ENCODE measurements at regions not wholly inside any gene's neighbourhood (a gene's known extent, or its start where the extent isn't known, plus 50 kb on each side); places are given as distances from the start of the nearest gene placed in this dataset.

DNA sequence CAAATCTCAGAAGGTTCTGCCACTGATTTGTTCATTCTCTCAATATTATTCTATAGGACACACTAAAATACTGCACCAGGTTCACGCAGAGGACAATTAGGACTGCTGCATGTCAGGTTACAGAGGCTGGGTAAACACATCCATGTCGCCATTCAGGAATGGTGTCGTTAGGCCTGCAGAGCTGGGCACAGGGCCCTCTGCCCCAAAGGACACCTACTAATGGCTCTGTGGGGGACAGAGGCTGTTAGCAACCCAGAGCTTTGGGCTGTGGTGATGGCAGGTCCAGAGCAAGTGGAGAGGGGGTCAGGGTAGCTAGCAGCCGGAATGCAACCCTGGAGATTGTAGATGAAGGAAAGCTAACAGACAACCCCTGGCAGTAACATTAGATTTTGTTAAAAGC is 115.9 kb downstream of the TTC32 start:
- no peak for DNase-seq (ENCODE audit: low read depth in 4 of 4, low spot score in 3 of 4)

DNA sequence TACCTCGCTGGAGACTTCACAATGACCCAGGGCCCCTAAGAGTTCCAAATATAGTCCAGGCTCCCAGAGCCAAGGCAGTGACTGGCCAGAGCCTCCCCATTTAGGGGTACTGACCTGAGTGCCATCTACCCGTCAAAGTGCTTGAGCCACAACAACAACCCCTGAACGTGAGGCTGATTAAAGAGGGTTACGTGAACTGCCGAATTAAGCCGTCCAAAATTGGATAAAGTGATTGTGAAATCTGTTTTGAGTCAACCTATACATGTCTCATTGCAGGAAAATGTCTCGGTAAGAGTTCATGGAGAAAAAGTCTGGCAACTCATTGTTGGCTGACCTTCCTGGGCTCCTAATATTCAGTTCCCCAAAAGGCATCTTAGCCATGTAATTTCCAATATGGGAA is 116.3 kb downstream of the TTC32 start:
- DNase-seq (ENCODE audit: low read depth in 4 of 4, low spot score in 3 of 4): no peak

DNA sequence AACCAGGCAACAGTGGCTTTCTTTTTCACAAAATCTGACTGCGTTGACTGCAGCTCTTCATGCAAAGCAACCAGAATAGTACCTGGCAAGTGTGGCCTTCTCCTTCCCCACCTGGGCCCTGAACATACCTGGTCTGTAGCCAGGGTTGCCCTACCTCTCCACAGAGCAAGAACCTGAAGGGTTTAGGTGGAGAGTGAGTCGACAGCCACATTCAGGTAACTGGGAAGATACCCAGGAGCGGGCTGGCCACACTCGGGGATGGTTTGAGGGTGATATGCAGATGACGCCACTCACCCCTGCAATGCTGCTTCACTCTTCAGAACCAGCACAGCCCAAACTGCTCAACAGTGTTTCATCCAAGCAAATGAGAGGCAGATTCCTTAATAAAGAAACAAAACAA is 117.3 kb downstream of the TTC32 start:
- DNase-seq (ENCODE audit: low read depth in 4 of 4, low spot score in 3 of 4): no peak

DNA sequence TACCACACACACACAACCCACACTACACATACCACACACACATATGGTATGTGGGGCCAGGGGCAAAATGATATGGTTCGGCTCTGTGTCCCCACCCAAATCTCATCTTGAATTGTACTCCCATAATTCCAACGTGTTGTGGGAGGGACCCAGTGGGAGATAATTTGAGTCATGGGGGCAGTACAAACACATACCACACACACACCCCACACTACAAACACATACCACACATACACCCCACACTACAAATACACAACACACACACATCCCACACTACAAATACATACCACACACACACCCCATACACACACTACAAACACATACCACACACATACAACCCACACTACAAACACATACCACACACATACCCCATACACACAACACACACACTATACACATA is 117.8 kb downstream of the TTC32 start:
- DNase-seq (ENCODE audit: low read depth in 4 of 4, low spot score in 3 of 4): no peak

DNA sequence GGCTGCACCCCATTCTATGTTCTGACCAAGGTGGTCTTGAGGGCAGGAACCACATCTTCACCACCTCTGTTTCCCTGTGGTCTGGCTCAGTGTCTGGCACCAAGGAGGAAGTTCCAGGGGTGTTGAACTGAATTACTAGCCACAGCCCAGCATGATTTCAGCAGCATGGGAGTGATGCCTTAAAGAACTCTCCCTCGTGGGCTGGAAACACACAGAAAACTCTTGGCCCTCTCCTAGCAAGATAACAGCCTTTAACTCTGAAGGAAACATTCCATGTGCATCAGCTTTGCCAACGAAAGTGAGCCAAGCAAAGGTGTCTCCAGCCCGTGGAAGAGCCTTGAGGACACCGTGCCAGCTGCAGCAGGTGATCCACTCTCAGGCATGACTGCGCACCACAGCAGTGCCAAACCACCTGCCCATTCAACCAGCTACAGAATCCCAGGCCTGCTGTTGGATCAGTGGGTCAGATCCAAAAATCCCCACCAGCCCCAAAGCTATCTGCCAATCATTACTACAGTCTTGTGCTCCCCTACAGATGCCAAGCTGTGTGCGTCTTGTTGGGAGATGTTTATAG is 124.8 kb downstream of the TTC32 start:
- no peak for DNase-seq (ENCODE audit: low read depth in 4 of 4, low spot score in 3 of 4)

DNA sequence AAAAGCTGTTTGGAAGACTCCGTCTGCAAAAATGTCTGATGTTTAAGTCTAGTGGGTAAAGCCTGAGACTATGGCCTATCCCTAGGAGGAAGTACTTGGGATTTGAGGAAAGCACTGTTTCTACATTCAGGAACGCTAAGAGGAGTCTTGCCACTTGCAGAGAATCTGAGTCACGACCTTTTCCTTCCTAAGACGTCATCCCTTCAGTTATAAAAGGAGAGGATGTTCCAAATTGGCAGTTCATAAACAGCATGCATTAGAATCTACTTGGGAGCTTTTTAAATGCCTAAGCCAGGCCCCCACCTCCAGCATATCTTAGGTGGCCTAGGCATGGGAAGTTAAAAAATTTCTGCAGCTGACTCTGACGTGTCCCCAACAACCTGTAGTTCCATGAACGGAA is 125.9 kb downstream of the TTC32 start:
- DNase-seq (ENCODE audit: low read depth in 4 of 4, low spot score in 3 of 4): no peak

DNA sequence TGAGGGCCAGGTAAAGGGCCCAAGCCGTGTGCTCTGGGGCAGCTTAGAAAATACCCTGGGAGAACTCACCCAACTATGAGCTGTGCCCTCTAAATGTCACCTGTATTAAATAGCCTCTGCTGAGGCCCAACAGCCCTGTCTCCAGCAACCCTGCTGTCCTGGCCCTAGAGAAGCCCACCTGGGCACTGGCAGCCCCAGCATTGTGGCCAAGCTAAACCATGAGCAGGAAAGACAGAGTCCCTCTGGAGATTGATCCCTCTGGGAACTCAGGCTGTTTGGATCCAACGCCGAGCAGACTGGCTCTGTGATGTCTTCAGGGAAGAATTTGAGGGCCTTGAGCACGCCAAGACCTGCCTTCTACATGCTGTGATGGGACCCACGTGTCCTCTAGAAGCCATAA is 126.5 kb downstream of the TTC32 start:
- DNase-seq (ENCODE audit: low read depth in 4 of 4, low spot score in 3 of 4): no peak

DNA sequence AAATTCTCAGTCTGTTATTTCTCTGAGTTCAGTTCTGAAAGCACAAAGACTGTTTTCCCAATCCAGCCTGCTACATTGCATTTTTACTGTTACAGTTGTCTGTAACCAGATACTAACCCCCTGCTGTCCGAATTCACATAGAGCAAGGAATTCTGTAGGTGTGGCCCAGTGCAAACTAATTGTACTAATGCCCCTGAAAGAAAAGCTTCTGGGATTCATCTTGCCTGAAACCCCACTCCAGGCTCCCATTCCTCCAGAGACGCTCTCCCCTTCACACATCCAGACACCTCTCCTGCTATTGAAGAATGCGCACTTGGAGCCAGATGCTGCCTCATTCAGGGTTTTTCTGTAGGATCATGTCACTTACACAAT is 127.0 kb downstream of the TTC32 start:
- no peak for DNase-seq (ENCODE audit: low read depth in 4 of 4, low spot score in 3 of 4)

DNA sequence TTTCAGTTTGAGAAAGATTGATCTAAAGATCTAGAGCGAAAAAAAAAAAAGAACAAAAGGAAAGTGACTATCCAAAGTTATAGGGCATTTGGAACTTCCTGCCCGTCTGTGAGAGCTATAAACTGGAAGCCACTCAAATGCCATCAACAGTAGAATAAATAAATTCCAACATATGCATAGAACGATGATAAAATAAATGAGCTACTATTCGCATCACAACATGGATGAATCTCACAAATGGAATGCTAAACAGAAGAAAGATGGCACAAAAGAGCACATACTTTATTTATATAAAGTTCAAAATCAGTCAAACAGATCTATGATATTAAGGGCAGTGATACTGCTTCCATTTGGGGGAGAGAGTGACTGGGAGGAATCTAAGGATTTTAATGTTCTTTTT is 128.8 kb downstream of the TTC32 start:
- no peak for DNase-seq (ENCODE audit: low read depth in 4 of 4, low spot score in 3 of 4)

DNA sequence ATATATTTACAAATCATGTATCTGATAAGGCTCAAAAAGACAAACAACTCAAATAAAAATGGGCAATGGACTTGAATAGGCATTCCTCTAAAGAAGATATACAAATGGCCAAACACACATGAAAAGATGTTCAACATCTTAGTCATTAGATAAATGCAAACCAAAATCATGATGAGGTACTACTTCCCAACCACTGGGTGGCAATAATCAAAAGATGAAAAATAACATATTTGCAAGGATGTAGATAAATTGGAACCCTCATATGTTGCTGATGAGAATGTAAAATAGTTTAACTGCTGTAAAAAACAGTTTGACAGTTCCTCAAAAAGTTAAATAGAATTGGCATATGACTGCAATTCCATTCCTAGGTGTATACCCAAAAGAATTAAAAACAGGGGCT is 132.3 kb downstream of the TTC32 start:
- no peak for DNase-seq (ENCODE audit: low read depth in 4 of 4, low spot score in 3 of 4)

DNA sequence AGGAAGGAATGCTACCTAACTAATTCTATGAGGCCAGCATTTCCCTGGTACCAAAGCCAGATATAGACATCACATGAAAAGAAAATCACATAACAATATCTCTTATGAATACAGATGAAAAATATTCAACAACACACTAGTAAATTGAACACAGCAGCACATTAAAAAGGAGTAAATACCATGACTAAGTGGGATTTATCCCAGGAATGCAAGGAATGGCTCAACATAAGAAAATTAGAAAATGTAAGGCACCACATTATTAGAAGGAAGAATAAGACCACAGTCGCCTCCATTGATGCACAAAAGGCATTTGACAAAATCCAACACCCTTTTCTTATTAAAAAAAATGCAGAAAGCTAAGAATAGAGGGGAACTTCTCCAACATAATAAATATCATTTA is 133.9 kb downstream of the TTC32 start:
- DNase-seq (ENCODE audit: low read depth in 4 of 4, low spot score in 3 of 4): no peak

DNA sequence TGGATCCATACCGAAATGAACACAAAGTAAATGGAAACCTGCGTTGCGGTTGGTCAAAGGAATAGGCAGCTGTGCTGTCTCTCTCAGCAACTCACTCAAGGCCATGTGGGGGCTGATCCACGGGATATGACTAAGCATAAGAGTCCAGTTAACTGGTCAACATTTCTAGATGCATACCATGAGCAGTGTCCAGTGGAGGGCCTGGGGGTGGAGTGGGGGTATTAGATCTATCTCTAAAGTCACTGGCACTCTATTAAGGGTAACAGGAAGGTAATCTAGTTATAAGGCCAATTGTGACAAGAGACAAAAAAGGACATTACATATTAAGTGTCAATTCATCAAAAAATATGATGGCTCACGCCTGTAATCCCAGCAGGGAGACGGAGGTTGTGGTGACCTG is 136.8 kb downstream of the TTC32 start:
- no peak for DNase-seq (ENCODE audit: low read depth in 4 of 4, low spot score in 3 of 4)

DNA sequence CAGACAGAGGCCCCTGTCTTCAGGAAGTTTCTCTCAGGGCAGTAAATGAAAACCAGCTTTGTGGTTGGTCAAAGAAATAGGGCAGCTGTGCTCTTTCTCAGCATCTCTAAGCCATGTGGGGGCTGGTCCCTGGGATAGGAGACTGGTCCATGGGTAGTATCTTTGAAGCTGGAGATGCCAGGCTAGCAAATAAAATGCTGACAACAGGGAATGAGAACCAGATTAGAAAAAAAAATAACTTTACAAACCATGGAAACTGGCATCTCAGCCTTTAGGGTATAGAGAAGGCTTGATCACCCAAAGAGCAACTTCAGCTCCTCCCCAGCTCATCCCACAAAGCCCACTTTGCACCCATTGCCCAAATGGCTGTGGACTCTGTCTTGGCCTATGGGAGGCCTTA is 138.1 kb downstream of the TTC32 start:
- DNase-seq (ENCODE audit: low read depth in 4 of 4, low spot score in 3 of 4): no peak

DNA sequence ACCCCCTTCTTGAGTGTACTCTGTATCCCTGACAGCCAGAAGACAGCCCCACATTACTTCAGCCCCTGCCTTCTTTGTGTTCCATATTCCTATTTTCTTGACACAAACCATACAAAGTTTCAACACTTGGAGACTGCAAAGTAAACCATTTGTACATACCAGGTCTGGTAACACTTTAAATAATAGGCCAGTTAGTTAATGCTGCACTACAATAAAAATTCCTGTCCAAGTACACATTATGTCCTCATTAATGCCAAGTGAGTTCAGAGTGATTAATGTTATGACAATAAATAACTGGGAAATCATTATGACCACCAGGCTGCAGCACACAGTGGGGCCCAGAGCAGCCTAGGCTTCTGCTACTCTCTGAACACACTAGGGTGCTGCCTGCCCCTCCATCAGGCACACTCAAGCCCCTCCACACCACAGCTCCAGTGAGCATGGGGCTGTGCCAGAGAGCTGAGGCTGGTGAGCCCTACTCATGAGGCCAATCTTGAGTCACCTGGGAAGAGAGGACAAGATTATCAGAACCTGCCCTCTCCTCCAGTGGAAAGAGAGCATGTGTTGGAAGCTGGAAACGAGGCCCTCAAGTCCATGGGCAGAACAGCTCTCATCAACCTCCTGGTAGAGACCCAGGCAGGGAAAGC is 138.7 kb downstream of the TTC32 start:
- no peak for DNase-seq (ENCODE audit: low read depth in 4 of 4, low spot score in 3 of 4)

DNA sequence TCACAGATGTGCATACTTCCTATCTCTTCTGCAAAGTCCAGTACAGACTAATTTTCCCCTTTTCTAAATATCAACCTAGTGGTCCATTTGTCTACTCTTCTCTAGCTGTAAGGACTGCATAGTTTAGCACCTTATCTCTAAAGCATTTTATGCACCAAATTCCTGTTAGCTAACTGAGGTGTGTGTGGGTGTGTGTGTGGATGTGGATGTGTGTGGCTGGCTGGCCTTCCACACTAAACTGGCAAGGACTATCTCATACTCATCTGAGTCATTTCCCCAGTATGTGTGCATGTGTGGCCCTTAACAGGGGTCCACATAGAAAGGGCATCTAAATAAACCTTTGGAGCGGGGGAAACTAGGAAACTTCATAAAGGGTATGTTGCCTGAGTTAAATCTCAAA is 139.6 kb downstream of the TTC32 start:
- no peak for DNase-seq (ENCODE audit: low read depth in 4 of 4, low spot score in 3 of 4)

DNA sequence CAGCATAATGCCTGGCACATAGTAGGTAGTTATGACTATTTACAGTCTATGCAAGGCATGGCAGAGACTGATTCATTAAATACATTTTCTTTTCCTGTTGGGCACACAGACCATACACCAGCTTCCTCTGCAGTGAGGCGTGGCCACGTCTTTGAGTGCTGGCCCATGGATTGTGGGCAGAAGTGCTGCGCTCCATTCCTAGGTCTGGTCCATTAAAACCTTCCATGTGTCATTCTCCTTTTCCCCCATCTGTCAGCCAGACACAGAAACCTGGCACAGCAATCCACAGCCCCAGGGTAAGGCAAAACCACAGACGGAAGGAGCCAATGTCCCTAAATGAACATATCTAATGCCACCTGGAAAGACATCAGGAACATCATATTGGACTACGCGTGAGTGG is 141.9 kb downstream of the TTC32 start:
- no peak for DNase-seq (ENCODE audit: low read depth in 4 of 4, low spot score in 3 of 4)

DNA sequence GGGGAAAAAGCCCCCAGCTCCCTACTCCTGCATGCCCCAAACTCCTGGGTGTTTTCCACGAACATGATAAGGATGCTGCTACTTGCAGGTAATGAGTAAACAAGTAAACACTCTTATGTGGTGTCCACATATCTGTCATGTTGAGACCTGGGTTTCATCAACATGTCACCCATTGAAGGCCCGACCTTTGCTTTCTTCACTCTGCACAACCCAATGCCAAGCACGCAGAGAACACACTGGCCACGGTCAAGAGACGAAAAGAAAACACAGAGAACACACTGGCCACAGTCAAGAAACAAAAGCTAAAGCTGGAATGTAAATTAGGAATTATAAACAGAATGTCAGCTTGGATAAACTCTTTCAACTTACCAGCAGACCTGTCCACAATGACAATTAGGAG is 143.1 kb downstream of the TTC32 start:
- no peak for DNase-seq (ENCODE audit: low read depth in 4 of 4, low spot score in 3 of 4)

DNA sequence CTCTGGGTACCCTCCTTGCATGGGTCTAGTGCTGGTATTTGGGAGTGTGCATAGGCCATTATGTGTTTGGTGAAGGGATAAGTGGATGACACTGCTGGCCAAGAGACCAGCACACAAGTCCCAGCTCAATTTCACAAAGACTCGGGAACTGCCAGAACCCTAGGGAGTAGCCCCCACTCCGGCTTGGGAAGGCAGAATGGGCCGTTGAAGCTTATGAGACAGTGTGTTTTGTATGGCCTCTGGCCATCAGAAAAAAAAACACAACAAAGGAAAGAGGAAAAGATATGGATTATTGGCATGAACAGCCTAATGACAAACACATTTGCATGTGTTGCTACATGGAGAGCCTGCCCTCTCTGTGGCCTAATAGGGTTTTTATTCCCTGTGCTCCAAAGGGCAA is 144.2 kb downstream of the TTC32 start:
- no peak for DNase-seq (ENCODE audit: low read depth in 4 of 4, low spot score in 3 of 4)

DNA sequence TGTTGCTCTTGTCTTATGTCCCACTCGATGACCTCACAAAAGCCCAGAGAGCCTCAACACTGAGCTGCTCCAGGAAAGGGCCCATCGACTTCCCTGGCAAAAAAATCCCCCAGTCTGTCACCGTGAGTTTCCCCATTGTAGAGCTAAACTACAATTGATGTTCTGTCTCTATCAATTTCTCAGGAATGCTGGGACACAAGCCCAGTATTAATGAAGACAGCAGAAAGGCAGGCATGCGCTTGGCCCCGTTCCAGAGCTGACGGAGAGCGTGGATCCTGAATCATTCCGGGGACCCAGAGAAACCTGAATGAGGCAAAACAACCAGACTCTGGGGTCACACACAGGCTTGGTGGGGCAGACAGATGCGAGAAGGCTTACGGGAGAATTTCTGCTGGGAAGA is 146.9 kb downstream of the TTC32 start:
- no peak for DNase-seq (ENCODE audit: low read depth in 4 of 4, low spot score in 3 of 4)

DNA sequence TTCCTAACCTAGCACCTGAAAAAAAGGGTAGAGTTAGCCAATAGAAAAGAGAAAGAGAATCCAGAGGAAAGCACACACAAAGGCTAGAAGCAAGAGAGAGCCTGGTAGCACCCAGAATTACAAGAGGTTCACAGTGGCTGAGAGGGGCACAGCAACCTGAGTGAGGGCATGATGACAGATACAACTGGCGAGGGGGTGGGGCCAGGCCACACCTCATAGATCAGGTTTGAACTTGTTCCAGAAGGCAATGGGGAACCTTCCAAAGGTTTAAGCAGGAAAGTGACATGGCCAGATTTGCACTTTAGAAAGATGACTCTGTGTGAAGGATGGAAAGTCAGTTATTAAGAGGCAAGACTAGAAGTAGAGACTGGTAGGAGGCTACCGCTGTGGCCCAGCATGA is 148.0 kb downstream of the TTC32 start:
- no peak for DNase-seq (ENCODE audit: low read depth in 4 of 4, low spot score in 3 of 4)

DNA sequence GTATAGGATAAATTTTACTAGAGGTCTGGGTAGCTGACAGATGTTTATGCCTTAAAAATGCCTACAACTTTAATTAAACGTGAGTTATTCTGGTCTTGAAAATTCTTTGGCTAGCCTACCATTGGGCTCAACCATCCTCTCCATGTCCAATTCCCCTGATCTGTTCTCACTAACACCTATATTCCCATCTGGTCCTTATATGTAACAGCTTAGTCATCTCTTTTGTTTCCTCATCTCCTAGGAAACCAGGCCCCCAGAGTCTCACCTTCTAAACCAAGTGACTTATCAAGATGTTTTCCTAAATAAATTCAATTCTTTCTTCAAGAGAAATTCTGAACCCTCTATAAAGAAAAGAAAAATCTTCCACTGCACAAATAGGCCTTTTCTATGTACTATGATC is 148.5 kb downstream of the TTC32 start:
- DNase-seq (ENCODE audit: low read depth in 4 of 4, low spot score in 3 of 4): no peak

DNA sequence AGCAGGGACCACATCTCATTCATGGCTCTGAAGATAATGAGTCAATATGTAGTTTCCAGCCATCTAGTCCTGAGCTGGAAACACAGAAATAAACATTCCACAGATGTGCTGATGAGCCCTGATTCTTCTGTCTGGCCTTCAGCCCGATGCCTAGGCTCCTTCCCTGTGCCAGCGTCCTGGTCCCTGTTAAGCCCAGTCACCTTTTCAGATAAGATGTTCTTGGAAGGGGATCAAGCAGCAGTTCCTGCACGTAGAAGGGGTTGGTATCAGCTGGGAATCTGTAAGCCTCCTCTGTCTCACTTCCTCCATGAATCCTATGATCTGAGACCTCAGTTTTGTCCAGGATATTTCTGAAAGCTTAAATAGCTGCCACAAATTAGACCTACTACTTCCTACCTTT is 149.3 kb downstream of the TTC32 start:
- no peak for DNase-seq (ENCODE audit: low read depth in 4 of 4, low spot score in 3 of 4)

DNA sequence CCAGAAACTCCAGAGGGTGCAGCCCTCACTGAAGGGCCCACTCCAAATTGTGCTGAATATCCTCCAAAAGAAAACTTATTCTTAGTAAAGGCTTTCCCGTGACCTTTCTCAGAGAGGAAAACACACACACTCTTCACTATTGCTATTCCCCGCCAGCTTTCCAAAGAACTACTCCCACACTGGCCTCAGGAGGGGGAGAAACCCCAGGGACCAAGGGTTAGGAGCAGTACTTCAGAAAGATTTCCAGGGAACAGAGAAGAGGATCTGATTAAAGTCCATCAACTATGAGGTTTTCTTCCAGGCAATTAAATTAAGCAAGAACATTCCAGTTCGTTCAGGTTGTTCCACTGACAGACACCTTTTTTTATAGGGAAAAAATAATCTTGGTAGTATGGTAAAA is 150.2 kb downstream of the TTC32 start:
- no peak for DNase-seq (ENCODE audit: low read depth in 4 of 4, low spot score in 3 of 4)

All from left renal pelvis (tissue), 4 donors.